ENCODE measurements at regions not wholly inside any gene's neighbourhood (a gene's known extent, or its start where the extent isn't known, plus 50 kb on each side); places are given as distances from the start of the nearest gene placed in this dataset.

DNA sequence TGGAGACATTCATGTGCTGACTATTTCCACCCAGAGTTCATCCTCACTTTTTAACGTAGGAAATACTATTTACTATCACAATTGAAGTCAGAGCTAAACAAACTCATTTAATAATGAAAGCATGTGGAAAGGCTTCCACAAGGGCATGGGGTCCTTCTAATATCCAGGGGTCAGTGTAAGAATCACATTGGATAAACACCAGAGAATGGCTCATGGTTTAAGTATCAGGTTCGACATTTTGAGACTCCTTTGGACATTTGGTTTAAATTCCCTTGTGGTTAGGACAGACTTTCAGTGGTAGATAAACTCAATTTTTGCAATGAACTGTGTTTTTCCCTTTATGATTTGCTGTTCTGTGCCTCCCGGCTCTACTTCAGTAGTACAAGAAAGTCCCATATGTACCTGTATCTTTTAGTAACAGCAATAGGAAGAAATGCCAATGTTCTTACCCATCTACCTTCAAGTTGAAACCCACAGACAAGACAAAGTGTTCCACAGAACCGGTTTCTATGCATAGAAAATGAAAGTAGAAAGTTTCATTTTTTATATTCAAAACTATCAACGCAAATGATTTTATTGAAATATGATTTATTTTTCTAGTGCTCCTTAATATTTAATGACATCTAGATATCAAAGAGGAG is 589.0 kb upstream of the FAM241A start:
- TF ChIP-seq, protein P1, sequence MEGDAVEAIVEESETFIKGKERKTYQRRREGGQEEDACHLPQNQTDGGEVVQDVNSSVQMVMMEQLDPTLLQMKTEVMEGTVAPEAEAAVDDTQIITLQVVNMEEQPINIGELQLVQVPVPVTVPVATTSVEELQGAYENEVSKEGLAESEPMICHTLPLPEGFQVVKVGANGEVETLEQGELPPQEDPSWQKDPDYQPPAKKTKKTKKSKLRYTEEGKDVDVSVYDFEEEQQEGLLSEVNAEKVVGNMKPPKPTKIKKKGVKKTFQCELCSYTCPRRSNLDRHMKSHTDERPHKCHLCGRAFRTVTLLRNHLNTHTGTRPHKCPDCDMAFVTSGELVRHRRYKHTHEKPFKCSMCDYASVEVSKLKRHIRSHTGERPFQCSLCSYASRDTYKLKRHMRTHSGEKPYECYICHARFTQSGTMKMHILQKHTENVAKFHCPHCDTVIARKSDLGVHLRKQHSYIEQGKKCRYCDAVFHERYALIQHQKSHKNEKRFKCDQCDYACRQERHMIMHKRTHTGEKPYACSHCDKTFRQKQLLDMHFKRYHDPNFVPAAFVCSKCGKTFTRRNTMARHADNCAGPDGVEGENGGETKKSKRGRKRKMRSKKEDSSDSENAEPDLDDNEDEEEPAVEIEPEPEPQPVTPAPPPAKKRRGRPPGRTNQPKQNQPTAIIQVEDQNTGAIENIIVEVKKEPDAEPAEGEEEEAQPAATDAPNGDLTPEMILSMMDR (IDR thresholded peaks at IDR 0.05; ENCODE audit: low read length), result no peak
- TF ChIP-seq EZH2 (optimal IDR thresholded peaks at IDR 0.05; ENCODE audit: low read depth, low read length) (no peak), EZH2phosphoT487 (IDR thresholded peaks at IDR 0.05; ENCODE audit: low read length) (no peak)

Data from MM.1S (cell line).